Activated CD4-positive, alpha-beta memory T cell treated with anti-CD3 and anti-CD28 coated beads for 36 hours (primary cell): ENCODE measurements at regions not wholly inside any gene's neighbourhood (a gene's known extent, or its start where the extent isn't known, plus 50 kb on each side); places are given as distances from the start of the nearest gene placed in this dataset.
"Not testable (repeated sequence)": the region's sequence is repeated elsewhere in the genome, so short reads cannot be mapped to it uniquely, and the experiment has no call there.

ENCODE experiments used
- CTCF ChIA-PET: fragments of 350-600 bp; sonication (Branson Sonifier 250); formaldehyde crosslinking; loops from one replicate; lab custom pipeline; 2021; ENCODE audit warnings: antibody characterized with exemption, inconsistent platforms; lab: Charles Lee
- POLR2A ChIA-PET: fragments of 350-600 bp; sonication (Branson Sonifier 250); formaldehyde crosslinking; loops from one replicate; lab custom pipeline; 2021; ENCODE audit warnings: antibody characterized with exemption; lab: Charles Lee
- DNase-seq: peaks from one replicate; pipeline ENCODE4 v3.0.0-alpha.2; 2020
- H3K27ac Mint-ChIP-seq: one replicate; pipeline ENCODE4 v1.8.0; 2021; ENCODE audit warnings: mixed read lengths
- H3K27me3 Mint-ChIP-seq: one replicate; pipeline ENCODE4 v1.8.0; 2021; ENCODE audit warnings: mixed read lengths
- H3K36me3 Mint-ChIP-seq: one replicate; pipeline ENCODE4 v1.8.0; 2021; ENCODE audit warnings: mixed read lengths
- H3K4me1 Mint-ChIP-seq: one replicate; pipeline ENCODE4 v1.8.0; 2021; ENCODE audit warnings: low read depth, mixed read lengths
- H3K4me3 Mint-ChIP-seq: one replicate; pipeline ENCODE4 v1.8.0; 2021; ENCODE audit warnings: mild to moderate bottlenecking, mixed read lengths
- H3K9me3 Mint-ChIP-seq: one replicate; pipeline ENCODE4 v1.8.0; 2021; ENCODE audit warnings: mixed read lengths
- intact Hi-C: fragments of 100-400 bp; cut with micrococcal nuclease; formaldehyde crosslinking; loops from one replicate; pipeline ENCODE4 v1.15.1; 2023

DNA sequence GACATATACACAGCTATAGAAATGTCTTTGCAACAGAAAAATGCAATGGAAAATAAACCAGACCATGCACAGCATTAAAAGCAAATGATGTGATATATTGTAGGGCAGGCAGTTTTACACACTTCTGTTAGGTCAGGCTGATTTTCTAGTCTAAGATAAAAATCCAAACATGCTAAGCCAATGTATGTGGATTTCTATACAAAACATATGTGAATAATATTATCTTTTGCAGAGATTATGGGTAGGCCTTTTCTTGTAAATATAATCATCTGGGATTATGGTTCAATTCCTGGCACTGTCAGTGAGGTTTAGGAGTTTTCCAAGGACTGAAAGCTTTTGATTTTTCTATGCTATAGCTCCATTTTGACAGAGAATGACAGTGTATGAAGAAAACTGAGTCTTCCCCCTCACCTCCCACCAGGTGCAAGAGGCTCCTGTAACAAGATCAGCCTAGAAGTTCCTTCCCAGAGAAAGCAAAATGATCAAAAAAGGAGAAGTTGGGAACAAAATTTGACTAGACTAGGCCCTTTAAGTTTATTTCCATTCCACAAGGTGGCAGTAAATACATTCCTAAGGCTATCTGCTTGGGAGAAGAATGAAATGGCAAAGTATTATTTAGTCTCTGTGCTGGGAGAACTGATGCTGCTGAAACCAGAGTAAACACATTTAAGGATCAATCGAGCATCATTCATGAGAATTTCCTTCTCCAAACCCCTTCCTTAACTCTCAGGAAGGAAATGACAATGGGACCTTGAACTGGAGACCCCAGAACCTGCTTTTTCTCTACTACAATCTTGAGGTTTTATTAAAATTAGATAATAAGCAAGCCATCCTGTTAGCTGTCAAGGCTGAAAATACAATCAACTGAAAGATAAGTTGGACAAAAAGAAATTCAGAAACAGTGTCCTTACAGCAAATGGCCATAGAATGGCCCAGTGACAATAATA is 133.0 kb upstream of the TUT7 start:
- ChIA-PET CTCF (interaction anchor here (0.9 to 1.5 kb wide), 3 partner anchors 13 to 838 kb away, joined by 3 to 13 read pairs (median 4); no protein-coding TSS in a partner anchor), POLR2A (no interaction called here)
- Mint-ChIP-seq H3K36me3 (no peaks in the 10 kb centered on the region), H3K27ac (no peak overlapping the region), H3K27me3 (no peaks in the 10 kb centered on the region), H3K4me3 (no peak overlapping the region), H3K4me1 (peaks cover 7% of the 10 kb centered on the region), H3K9me3 (no peaks in the 10 kb centered on the region)
- DNase-seq: no peak
- intact Hi-C loops: loop anchor here (2.0 kb wide), 1 partner anchor 838 kb away; no protein-coding TSS in a partner anchor

DNA sequence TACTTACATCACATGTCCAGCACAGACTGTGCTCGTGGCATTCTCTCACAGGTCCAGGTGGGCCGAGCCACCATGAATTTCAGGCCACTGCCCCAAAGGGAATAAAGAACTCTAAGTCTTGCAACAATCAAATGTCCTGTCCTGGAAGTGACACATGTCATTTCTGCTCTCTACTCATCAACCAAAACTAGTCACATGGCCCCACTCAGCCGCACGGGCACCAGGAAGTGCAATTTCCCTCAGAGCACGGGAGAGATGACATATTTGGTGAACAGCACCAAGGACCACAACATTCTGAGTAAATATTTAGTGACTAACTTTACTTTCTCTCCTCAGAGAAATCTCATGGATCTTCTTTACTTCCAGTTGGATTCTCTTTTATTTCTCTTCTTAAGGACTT is 131.1 kb upstream of the TUT7 start:
- no peak overlapping the region for H3K4me3 Mint-ChIP-seq
- H3K27me3 Mint-ChIP-seq: peaks cover 4% of the 10 kb centered on the region
- ChIA-PET POLR2A (no interaction called here), CTCF (interaction anchor here (0.7 to 0.9 kb wide), 2 partner anchors 52 to 839 kb away, joined by 3 read pairs; no protein-coding TSS in a partner anchor)
- intact Hi-C loops: no loop called here
- H3K36me3 Mint-ChIP-seq: no peaks in the 10 kb centered on the region
- peaks cover 7% of the 10 kb centered on the region for H3K4me1 Mint-ChIP-seq
- no peaks in the 10 kb centered on the region for H3K9me3 Mint-ChIP-seq
- H3K27ac Mint-ChIP-seq: no peak overlapping the region
- peak; percentile 47 for DNase-seq

DNA sequence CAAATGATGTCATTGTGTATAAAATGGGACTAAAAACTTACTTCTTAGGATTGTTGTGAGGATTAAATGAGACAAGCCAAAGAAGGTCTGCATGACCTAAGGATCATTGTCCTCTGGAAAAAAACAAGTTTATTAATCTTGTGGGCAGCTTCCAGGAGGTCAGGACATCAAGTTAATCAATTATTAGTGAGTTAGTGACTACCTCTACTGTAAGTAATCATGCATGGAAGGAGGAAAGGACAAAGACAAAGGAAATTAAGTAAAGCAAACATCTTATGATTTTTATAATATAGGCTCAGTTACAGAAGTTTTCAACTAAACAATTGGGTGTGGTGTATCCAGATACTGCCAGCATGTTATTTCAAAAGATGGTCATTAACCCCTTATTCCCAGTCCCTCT is 129.3 kb upstream of the TUT7 start:
- intact Hi-C loops: no loop called here
- CTCF ChIA-PET: no interaction called here
- Mint-ChIP-seq H3K27ac (no peak overlapping the region), H3K4me1 (peaks cover 7% of the 10 kb centered on the region), H3K27me3 (peaks cover 9% of the 10 kb centered on the region), H3K36me3 (no peaks in the 10 kb centered on the region), H3K4me3 (no peak overlapping the region), H3K9me3 (no peaks in the 10 kb centered on the region)
- no peak for DNase-seq
- POLR2A ChIA-PET: no interaction called here

DNA sequence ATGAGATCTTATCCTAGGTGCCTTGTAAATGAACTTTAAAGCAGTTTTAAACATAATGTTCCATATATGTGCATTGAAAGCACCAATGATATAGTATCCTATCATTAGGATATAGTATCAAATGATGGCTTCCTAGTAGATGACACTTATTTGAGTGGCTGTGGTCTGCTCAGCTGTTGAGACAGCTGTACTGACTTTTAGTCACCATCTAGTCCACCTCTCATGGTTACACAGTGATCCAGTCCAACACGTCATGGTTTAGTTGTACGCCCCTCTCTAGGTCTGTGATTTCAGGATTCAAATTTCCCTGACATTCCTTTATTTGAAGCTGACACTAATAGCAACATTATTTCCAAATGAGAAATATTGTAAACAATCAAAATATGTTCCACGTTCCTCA is 127.3 kb upstream of the TUT7 start:
- POLR2A ChIA-PET: no interaction called here
- Mint-ChIP-seq H3K27ac (no peak overlapping the region), H3K4me1 (peaks cover 7% of the 10 kb centered on the region), H3K36me3 (no peaks in the 10 kb centered on the region), H3K4me3 (no peak overlapping the region), H3K9me3 (no peaks in the 10 kb centered on the region), H3K27me3 (peaks cover 11% of the 10 kb centered on the region)
- CTCF ChIA-PET: no interaction called here
- DNase-seq: no peak
- intact Hi-C loops: no loop called here

DNA sequence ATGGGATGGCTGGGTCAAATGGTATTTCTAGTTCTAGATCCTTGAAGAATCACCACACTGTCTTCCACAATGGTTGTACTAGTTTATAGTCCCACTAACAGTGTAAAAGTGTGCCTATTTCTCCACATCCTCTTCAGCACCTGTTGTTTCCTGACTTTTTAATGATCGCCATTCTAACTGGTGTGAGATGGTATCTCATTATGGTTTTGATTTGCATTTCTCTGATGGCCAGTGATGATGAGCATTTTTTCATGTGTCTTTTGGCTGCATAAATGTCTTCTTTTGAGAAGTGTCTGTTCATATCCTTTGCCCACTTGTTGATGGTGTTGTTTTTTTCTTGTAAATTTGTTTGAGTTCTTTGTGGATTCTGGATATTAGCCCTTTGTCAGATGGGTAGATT is 121.0 kb upstream of the TUT7 start:
- H3K4me1 Mint-ChIP-seq, H3K9me3 Mint-ChIP-seq, H3K27ac Mint-ChIP-seq, CTCF ChIA-PET, POLR2A ChIA-PET, H3K27me3 Mint-ChIP-seq, intact Hi-C loops, H3K4me3 Mint-ChIP-seq, H3K36me3 Mint-ChIP-seq, DNase-seq: not testable (repeated sequence)

DNA sequence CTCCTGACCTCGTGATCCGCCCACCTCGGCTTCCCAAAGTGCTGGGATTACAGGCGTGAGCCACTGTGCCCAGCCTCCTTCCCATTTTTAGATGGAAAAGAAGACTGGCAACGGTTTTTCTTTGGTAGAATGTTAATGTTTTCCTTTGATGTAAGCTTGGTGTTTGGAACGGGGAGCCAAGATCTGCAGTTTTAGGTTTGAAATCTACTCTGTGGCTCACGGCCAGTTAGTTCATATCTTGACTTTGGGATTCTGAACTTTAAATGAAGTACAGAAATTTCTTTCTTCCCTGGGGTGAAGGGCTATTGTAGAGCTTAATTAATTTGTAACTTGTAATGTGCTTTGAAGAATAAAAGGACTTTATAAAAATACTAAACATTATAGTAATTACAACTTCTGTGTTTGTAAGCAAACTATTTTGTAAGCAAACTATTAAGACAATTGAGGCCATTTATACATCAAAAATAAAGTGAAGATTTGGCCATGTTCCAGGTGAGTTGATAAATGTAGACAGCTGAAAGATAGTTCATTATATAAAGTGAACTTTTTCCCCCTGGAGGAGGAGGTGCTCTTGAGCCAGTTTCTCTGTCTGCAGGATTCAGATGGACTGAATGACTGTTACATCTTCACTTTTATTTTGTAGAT is 117.1 kb upstream of the TUT7 start:
- ChIA-PET POLR2A (no interaction called here), CTCF (no interaction called here)
- intact Hi-C loops: no loop called here
- no peak overlapping the region for H3K27ac Mint-ChIP-seq
- H3K4me1 Mint-ChIP-seq: no peaks in the 10 kb centered on the region
- DNase-seq: no peak
- H3K4me3 Mint-ChIP-seq: no peak overlapping the region
- H3K27me3 Mint-ChIP-seq: peaks cover 5% of the 10 kb centered on the region
- no peaks in the 10 kb centered on the region for H3K9me3 Mint-ChIP-seq
- no peaks in the 10 kb centered on the region for H3K36me3 Mint-ChIP-seq

DNA sequence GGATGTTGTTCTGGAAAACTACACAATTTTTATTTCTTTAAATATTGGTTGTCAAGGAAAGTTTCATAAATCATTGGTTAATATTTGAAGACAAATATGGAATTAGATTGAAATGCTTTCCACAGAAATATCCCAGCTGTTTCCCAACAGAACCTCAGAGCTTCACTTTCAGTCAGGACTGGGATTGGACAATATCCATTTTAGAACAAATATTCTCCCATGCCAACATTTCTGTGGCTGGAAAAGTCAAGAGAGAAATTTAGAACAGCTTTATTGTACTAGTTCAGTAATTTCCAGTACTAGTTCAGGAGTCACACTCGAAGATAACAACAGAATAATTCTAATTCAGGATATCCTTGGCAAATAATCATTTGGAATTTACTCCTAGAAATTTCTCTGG is 116.1 kb upstream of the TUT7 start:
- Mint-ChIP-seq H3K4me3 (no peak overlapping the region), H3K9me3 (no peaks in the 10 kb centered on the region), H3K36me3 (no peaks in the 10 kb centered on the region), H3K4me1 (no peaks in the 10 kb centered on the region), H3K27ac (no peak overlapping the region), H3K27me3 (peaks cover 5% of the 10 kb centered on the region)
- ChIA-PET POLR2A (no interaction called here), CTCF (no interaction called here)
- intact Hi-C loops: no loop called here
- no peak for DNase-seq

DNA sequence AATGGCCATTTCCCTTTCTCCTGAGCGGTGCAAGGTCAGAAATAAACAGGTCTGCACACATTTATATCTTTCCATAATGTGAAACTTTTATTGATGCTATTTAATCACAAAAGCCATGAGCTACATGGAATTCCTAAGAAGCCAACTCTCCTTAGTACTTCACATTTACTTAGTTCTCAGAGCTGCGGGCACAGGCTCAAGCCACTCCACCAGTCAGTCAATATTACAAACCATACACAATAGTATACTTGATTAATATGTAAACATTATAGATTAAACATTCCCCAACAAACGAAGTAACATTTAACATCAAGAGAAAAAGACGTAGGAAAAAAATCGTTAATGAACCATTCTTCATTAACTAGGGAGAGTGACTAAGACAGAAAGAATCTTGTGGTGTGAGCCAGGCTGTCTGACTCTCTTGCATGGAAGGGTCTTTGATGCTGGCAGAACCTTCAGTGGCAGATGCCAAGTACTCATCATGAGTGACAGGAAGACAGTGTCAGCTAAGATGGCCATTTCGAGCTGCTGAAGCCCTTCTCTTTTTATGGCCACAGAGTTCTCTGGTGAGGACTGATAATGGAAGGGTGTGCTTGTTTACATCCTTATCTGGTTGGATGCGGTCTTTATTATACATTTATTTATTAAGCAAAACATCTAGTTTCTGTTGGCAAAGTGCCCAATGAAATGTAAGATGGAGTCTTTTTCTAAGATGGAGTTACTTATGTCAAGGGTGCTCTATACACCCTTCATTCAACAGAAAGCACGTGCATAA is 115.5 kb upstream of the TUT7 start:
- no peak for DNase-seq
- no peak overlapping the region for H3K4me3 Mint-ChIP-seq
- H3K9me3 Mint-ChIP-seq: no peaks in the 10 kb centered on the region
- intact Hi-C loops: no loop called here
- ChIA-PET POLR2A (no interaction called here), CTCF (no interaction called here)
- H3K27me3 Mint-ChIP-seq: peaks cover 5% of the 10 kb centered on the region
- H3K27ac Mint-ChIP-seq: no peak overlapping the region
- H3K4me1 Mint-ChIP-seq: no peaks in the 10 kb centered on the region
- H3K36me3 Mint-ChIP-seq: no peaks in the 10 kb centered on the region

DNA sequence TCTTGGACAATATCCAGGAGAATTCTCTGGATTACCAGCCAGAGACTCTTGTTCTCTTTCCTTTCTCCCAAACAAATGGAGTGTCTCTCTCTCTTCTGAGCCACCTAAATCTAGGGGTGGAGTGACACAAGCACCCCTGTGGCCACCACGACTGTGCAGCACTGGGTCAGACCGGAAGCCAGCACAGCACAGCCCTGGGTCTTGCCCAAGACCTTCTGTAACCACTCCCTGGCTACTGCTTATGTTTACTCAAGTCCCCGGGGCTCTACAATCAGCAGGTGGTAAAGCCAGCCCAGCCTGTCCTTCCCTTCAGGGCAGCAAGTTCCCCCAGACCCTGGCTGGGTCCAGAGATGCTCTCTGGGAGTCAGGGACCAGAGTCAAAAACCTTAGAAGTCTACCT is 110.0 kb upstream of the TUT7 start:
- H3K27ac Mint-ChIP-seq: no peak overlapping the region
- ChIA-PET CTCF (no interaction called here), POLR2A (no interaction called here)
- no peaks in the 10 kb centered on the region for H3K4me1 Mint-ChIP-seq
- H3K4me3 Mint-ChIP-seq: no peak overlapping the region
- no peak for DNase-seq
- no peaks in the 10 kb centered on the region for H3K9me3 Mint-ChIP-seq
- no peaks in the 10 kb centered on the region for H3K36me3 Mint-ChIP-seq
- peaks cover 2% of the 10 kb centered on the region for H3K27me3 Mint-ChIP-seq
- intact Hi-C loops: no loop called here

DNA sequence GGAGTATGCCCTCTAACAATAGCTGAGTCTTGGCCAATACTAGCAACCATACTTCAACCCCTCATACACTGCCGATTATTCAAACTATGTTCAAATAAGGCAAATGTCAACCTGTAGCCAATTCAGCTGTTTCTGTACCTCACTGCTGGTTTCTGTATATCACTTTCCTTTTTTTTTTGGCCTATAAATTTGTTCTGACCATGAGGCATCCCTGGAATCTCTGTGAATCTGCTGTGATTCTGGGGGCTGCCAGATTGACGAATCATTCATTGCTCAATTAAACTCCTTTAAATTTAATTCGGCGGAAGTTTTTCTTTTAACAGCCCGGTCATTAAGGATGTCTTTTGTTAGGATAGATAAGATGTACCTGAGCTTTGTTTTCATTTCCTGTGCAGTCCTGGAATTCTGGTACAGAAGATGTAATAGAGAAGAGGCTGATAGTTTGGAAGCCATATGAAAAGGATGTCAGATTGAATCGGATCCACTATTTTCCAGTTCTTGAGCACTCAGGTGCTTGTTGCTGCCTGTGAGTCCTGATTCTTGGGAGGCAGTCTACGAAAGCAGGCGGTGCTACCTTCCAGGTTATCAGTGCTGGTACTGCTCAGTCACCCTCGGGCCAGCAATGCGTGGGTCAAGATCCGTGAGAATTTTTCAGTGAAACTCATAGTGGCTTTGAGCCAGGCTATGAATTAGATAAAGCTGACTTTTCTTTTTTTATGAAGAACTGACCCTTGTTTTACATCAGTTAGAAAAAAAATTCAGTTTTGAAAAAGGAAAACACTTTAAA is 106.2 kb upstream of the TUT7 start:
- Mint-ChIP-seq H3K4me3 (no peak overlapping the region), H3K27ac (no peak overlapping the region), H3K4me1 (no peaks in the 10 kb centered on the region), H3K9me3 (no peaks in the 10 kb centered on the region), H3K36me3 (no peaks in the 10 kb centered on the region), H3K27me3 (no peaks in the 10 kb centered on the region)
- intact Hi-C loops: no loop called here
- no peak for DNase-seq
- ChIA-PET CTCF (no interaction called here), POLR2A (no interaction called here)

DNA sequence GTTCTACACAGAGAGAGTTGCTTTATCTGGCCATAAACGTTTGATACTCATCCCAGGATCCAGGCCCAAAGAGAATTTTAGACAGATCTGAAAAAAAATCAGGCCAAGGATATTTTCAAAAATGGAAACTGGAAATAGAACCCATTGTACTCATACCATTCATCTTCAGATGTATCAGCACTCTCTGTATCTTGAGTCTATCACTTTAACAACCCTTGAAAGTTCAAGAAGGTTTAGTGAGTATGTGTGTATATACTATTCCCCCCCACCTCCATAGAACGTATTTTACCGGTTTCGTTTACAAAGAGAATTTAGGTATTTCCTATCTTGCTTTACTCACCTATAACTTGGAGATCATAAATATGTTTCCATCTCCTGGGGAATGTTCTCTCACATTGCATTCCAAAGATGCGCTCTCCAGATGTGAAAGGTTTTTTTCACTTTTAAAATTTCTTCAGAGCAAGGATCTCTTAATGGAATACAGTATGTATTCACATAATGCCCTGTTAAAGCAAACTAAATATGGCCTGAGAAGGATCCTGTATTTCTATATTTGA is 105.5 kb upstream of the TUT7 start:
- CTCF ChIA-PET: no interaction called here
- no peak for DNase-seq
- intact Hi-C loops: no loop called here
- POLR2A ChIA-PET: no interaction called here
- H3K36me3 Mint-ChIP-seq: no peaks in the 10 kb centered on the region
- no peak overlapping the region for H3K4me3 Mint-ChIP-seq
- no peaks in the 10 kb centered on the region for H3K27me3 Mint-ChIP-seq
- H3K27ac Mint-ChIP-seq: no peak overlapping the region
- H3K4me1 Mint-ChIP-seq: no peaks in the 10 kb centered on the region
- no peaks in the 10 kb centered on the region for H3K9me3 Mint-ChIP-seq
